ENCODE measurements at regions not wholly inside any gene's neighbourhood (a gene's known extent, or its start where the extent isn't known, plus 50 kb on each side); places are given as distances from the start of the nearest gene placed in this dataset.

DNA sequence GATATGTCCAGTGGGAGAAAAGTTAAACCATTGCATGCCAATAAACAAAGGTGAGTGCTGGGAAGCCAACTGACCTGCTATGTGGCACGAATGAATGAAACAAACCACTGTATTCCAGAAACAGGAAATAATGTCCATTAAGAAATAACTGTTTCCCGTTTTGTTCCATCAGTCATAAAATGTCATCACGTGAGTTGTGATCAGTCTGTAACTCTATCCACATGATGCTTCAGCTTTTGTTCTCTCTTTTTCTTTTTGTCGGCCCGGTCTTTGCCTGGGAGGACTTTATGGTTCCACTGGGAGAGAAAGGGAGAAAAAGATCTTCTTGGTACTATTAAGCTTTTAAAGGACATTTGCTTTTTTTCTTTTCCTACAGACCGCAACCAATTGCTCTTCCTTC lies 179.9 kb downstream of the TGFB2 start:
- H3K4me3 ChIP-seq (ENCODE audit: control insufficient read depth, low read depth, low read length) = no peak overlapping the region
- TF ChIP-seq CTCF (conservative IDR thresholded peaks at IDR 0.05; ENCODE audit: control insufficient read depth, insufficient read depth, low read depth, low read length) = no peak
- no peak for DNase-seq (ENCODE audit: low read depth)

GRCh38 chr1:218525451-218526197 lies 180.5 kb downstream of the TGFB2 start:
- no peak overlapping the region for H3K4me3 ChIP-seq (ENCODE audit: control insufficient read depth, low read depth, low read length)
- no peak for DNase-seq (ENCODE audit: low read depth)
- TF ChIP-seq CTCF (conservative IDR thresholded peaks at IDR 0.05; ENCODE audit: control insufficient read depth, insufficient read depth, low read depth, low read length) = no peak

DNA sequence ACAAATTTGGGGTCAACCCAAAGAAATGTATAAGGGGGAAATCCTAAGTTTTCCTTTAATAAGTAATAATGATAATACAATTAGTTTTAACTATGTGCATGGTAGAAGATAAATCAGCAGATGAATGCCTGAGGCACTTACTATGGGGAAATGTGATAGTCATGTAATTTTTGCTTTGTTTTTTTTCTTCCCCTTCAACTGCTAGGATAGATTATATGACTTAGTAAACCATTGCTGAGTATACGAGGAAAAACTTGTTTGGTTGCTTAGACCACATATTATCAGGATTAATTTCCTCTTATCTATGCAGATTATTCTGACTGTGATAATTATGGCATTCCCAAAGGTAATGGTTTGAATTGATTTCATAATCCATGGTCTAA lies 181.1 kb downstream of the TGFB2 start:
- no peak for TF ChIP-seq CTCF (conservative IDR thresholded peaks at IDR 0.05; ENCODE audit: control insufficient read depth, insufficient read depth, low read depth, low read length)
- no peak overlapping the region for H3K4me3 ChIP-seq (ENCODE audit: control insufficient read depth, low read depth, low read length)
- no peak for DNase-seq (ENCODE audit: low read depth)

GRCh38 chr1:218527737-218528136 lies 182.6 kb downstream of the TGFB2 start:
- no peak overlapping the region for H3K4me3 ChIP-seq (ENCODE audit: control insufficient read depth, low read depth, low read length)
- no peak for TF ChIP-seq CTCF (conservative IDR thresholded peaks at IDR 0.05; ENCODE audit: control insufficient read depth, insufficient read depth, low read depth, low read length)
- DNase-seq (ENCODE audit: low read depth) = no peak

GRCh38 chr1:218529646-218530300 lies 184.6 kb downstream of the TGFB2 start:
- DNase-seq (ENCODE audit: low read depth) = no peak
- H3K4me3 ChIP-seq (ENCODE audit: control insufficient read depth, low read depth, low read length) = no peak overlapping the region
- TF ChIP-seq CTCF (conservative IDR thresholded peaks at IDR 0.05; ENCODE audit: control insufficient read depth, insufficient read depth, low read depth, low read length) = no peak

- DNase-seq (ENCODE audit: low read depth) = peak; percentile 33
- no peak for TF ChIP-seq CTCF (conservative IDR thresholded peaks at IDR 0.05; ENCODE audit: control insufficient read depth, insufficient read depth, low read depth, low read length)
- H3K4me3 ChIP-seq (ENCODE audit: control insufficient read depth, low read depth, low read length) = no peak overlapping the region
These were observed 186.8 kb downstream of the TGFB2 start for GRCh38 chr1:218531936-218532335.

All from fibroblast of mammary gland (primary cell).